Activated naive CD8-positive, alpha-beta T cell treated with anti-CD3 and anti-CD28 coated beads for 36 hours (primary cell): ENCODE measurements at regions not wholly inside any gene's neighbourhood (a gene's known extent, or its start where the extent isn't known, plus 50 kb on each side); places are given as distances from the start of the nearest gene placed in this dataset.

Experiments used
- DNase-seq: peaks from one replicate; pipeline ENCODE4 v3.0.0; 2021
- H3K27ac Mint-ChIP-seq: one replicate; pipeline ENCODE4 v1.8.0; 2022; ENCODE audit warnings: mild to moderate bottlenecking, moderate library complexity, mixed read lengths
- H3K27me3 Mint-ChIP-seq: one replicate; pipeline ENCODE4 v1.8.0; 2022; ENCODE audit warnings: mild to moderate bottlenecking, mixed read lengths
- H3K36me3 Mint-ChIP-seq: one replicate; pipeline ENCODE4 v1.8.0; 2021; ENCODE audit warnings: mild to moderate bottlenecking, mixed read lengths
- H3K4me1 Mint-ChIP-seq: one replicate; pipeline ENCODE4 v1.8.0; 2021; ENCODE audit warnings: mixed read lengths
- H3K4me3 Mint-ChIP-seq: one replicate; pipeline ENCODE4 v1.8.0; 2022; ENCODE audit warnings: mild to moderate bottlenecking, moderate library complexity, mixed read lengths
- H3K9me3 Mint-ChIP-seq: one replicate; pipeline ENCODE4 v1.8.0; 2022; ENCODE audit warnings: mixed read lengths

GRCh38 chr2:147792966-147793617 is 51.7 kb upstream of the ACVR2A start:
- Mint-ChIP-seq H3K9me3 (no peaks in the 10 kb centered on the region), H3K4me1 (peaks cover 8% of the 10 kb centered on the region), H3K27ac (no peak overlapping the region), H3K4me3 (no peak overlapping the region), H3K27me3 (no peaks in the 10 kb centered on the region), H3K36me3 (no peaks in the 10 kb centered on the region)
- no peak for DNase-seq

- Mint-ChIP-seq H3K27ac (no peak overlapping the region), H3K27me3 (no peaks in the 10 kb centered on the region), H3K4me3 (no peak overlapping the region), H3K36me3 (no peaks in the 10 kb centered on the region), H3K4me1 (peaks cover 3% of the 10 kb centered on the region), H3K9me3 (no peaks in the 10 kb centered on the region)
- DNase-seq: no peak
Observed at GRCh38 chr2:147790580-147790979, 54.2 kb upstream of the ACVR2A start.

GRCh38 chr2:147789720-147790119 is 55.1 kb upstream of the ACVR2A start:
- H3K4me1 Mint-ChIP-seq: peaks cover 3% of the 10 kb centered on the region
- no peak overlapping the region for H3K27ac Mint-ChIP-seq
- no peak overlapping the region for H3K4me3 Mint-ChIP-seq
- DNase-seq: no peak
- no peaks in the 10 kb centered on the region for H3K27me3 Mint-ChIP-seq
- no peaks in the 10 kb centered on the region for H3K36me3 Mint-ChIP-seq
- no peaks in the 10 kb centered on the region for H3K9me3 Mint-ChIP-seq

- Mint-ChIP-seq H3K36me3 (no peaks in the 10 kb centered on the region), H3K9me3 (no peaks in the 10 kb centered on the region), H3K4me1 (peaks cover 3% of the 10 kb centered on the region), H3K27ac (no peak overlapping the region), H3K4me3 (no peak overlapping the region), H3K27me3 (no peaks in the 10 kb centered on the region)
- DNase-seq: no peak
Observed at GRCh38 chr2:147789287-147789686, 55.5 kb upstream of the ACVR2A start.

GRCh38 chr2:147782141-147782930 is 62.5 kb upstream of the ACVR2A start:
- Mint-ChIP-seq H3K9me3 (no peaks in the 10 kb centered on the region), H3K27ac (no peak overlapping the region), H3K4me3 (no peak overlapping the region), H3K4me1 (peaks cover 3% of the 10 kb centered on the region), H3K27me3 (no peaks in the 10 kb centered on the region), H3K36me3 (no peaks in the 10 kb centered on the region)
- DNase-seq: no peak

- DNase-seq: no peak
Observed at GRCh38 chr2:147779440-147779839, 65.4 kb upstream of the ACVR2A start.

GRCh38 chr2:147777394-147777793 is 67.4 kb upstream of the ACVR2A start:
- Mint-ChIP-seq H3K9me3 (no peaks in the 10 kb centered on the region), H3K4me1 (no peaks in the 10 kb centered on the region), H3K4me3 (no peak overlapping the region), H3K36me3 (no peaks in the 10 kb centered on the region), H3K27ac (no peak overlapping the region), H3K27me3 (no peaks in the 10 kb centered on the region)
- DNase-seq: no peak

More at GRCh38 chr2:147779440-147779839, 65.4 kb upstream of the ACVR2A start:
- Mint-ChIP-seq H3K4me3 (no peak overlapping the region), H3K36me3 (no peaks in the 10 kb centered on the region), H3K27ac (no peak overlapping the region), H3K4me1 (no peaks in the 10 kb centered on the region), H3K9me3 (no peaks in the 10 kb centered on the region), H3K27me3 (no peaks in the 10 kb centered on the region)

- no peaks in the 10 kb centered on the region for H3K4me1 Mint-ChIP-seq
Observed at GRCh38 chr2:147774805-147775204, 70.0 kb upstream of the ACVR2A start.

GRCh38 chr2:147773479-147773878 is 71.3 kb upstream of the ACVR2A start:
- H3K27me3 Mint-ChIP-seq: no peaks in the 10 kb centered on the region
- peaks cover 2% of the 10 kb centered on the region for H3K36me3 Mint-ChIP-seq
- no peak overlapping the region for H3K27ac Mint-ChIP-seq
- H3K4me3 Mint-ChIP-seq: no peak overlapping the region
- H3K4me1 Mint-ChIP-seq: no peaks in the 10 kb centered on the region
- peaks cover 2% of the 10 kb centered on the region for H3K9me3 Mint-ChIP-seq
- DNase-seq: no peak

More at GRCh38 chr2:147774805-147775204, 70.0 kb upstream of the ACVR2A start:
- Mint-ChIP-seq H3K36me3 (peaks cover 2% of the 10 kb centered on the region), H3K9me3 (no peaks in the 10 kb centered on the region), H3K4me3 (no peak overlapping the region), H3K27ac (no peak overlapping the region), H3K27me3 (no peaks in the 10 kb centered on the region)
- no peak for DNase-seq

- no peak overlapping the region for H3K4me3 Mint-ChIP-seq
- DNase-seq: no peak
- H3K4me1 Mint-ChIP-seq: no peaks in the 10 kb centered on the region
- peaks cover 2% of the 10 kb centered on the region for H3K36me3 Mint-ChIP-seq
- H3K27me3 Mint-ChIP-seq: no peaks in the 10 kb centered on the region
- H3K9me3 Mint-ChIP-seq: peaks cover 2% of the 10 kb centered on the region
- H3K27ac Mint-ChIP-seq: no peak overlapping the region
Observed at GRCh38 chr2:147772781-147773180, 72.0 kb upstream of the ACVR2A start.

GRCh38 chr2:147763861-147764260 is 81.0 kb upstream of the ACVR2A start:
- H3K27me3 Mint-ChIP-seq: no peaks in the 10 kb centered on the region
- no peaks in the 10 kb centered on the region for H3K36me3 Mint-ChIP-seq
- H3K4me1 Mint-ChIP-seq: no peaks in the 10 kb centered on the region
- H3K27ac Mint-ChIP-seq: no peak overlapping the region
- no peak overlapping the region for H3K4me3 Mint-ChIP-seq
- DNase-seq: no peak
- peaks cover 5% of the 10 kb centered on the region for H3K9me3 Mint-ChIP-seq

GRCh38 chr2:147760984-147761383 is 83.8 kb upstream of the ACVR2A start:
- H3K36me3 Mint-ChIP-seq: no peaks in the 10 kb centered on the region
- H3K27me3 Mint-ChIP-seq: no peaks in the 10 kb centered on the region
- H3K4me1 Mint-ChIP-seq: no peaks in the 10 kb centered on the region
- H3K27ac Mint-ChIP-seq: no peak overlapping the region
- H3K4me3 Mint-ChIP-seq: no peak overlapping the region
- H3K9me3 Mint-ChIP-seq: peaks cover 2% of the 10 kb centered on the region
- DNase-seq: no peak

GRCh38 chr2:147759536-147759935 is 85.3 kb upstream of the ACVR2A start:
- Mint-ChIP-seq H3K4me1 (no peaks in the 10 kb centered on the region), H3K27ac (no peak overlapping the region), H3K4me3 (no peak overlapping the region), H3K9me3 (peaks cover 2% of the 10 kb centered on the region), H3K36me3 (no peaks in the 10 kb centered on the region), H3K27me3 (no peaks in the 10 kb centered on the region)
- DNase-seq: no peak

GRCh38 chr2:147758821-147759220 is 86.0 kb upstream of the ACVR2A start:
- H3K9me3 Mint-ChIP-seq: peaks cover 2% of the 10 kb centered on the region
- no peaks in the 10 kb centered on the region for H3K27me3 Mint-ChIP-seq
- no peak overlapping the region for H3K4me3 Mint-ChIP-seq
- H3K36me3 Mint-ChIP-seq: no peaks in the 10 kb centered on the region
- no peaks in the 10 kb centered on the region for H3K4me1 Mint-ChIP-seq
- H3K27ac Mint-ChIP-seq: no peak overlapping the region
- DNase-seq: no peak

- Mint-ChIP-seq H3K4me1 (no peaks in the 10 kb centered on the region), H3K27me3 (no peaks in the 10 kb centered on the region), H3K36me3 (no peaks in the 10 kb centered on the region), H3K4me3 (no peak overlapping the region), H3K27ac (no peak overlapping the region), H3K9me3 (no peaks in the 10 kb centered on the region)
- no peak for DNase-seq
Observed at GRCh38 chr2:147756069-147756468, 88.8 kb upstream of the ACVR2A start.
